ENCODE measurements at regions not wholly inside any gene's neighbourhood (a gene's known extent, or its start where the extent isn't known, plus 50 kb on each side); places are given as distances from the start of the nearest gene placed in this dataset.

DNA sequence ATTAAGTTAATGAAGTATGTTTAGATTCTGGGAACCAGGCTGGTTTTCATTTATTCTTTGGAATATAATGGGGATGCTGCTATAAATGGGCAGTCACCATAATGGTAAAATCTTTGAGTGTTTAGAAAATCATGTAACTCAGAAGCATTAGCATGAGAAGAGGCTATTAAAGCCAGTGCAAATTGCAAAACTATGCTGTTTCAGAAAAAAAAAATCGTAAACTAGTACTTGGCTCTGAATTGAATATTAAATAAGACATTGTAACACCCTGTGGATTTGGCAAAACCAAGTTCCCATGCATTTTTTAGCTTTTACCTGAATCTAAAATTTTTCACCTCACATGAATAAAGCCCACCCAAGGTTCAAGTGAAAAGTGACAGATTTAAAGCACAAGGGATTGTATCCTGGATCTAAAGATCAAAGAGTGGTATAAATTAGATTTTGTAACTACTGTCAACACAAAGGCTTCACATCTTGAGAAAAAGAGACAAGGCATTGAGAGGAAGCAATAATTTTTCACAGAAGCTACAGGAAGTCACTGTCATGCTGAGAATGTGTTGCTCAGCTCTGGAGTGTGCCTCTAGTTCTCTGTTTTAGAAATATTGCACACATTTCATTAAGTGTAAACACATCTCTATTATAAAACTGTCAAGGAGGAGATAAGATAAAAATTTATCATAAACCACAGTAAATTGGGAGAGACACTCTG lies 142.2 kb downstream of the ABCA8 start:
- DNase-seq, result no peak

DNA sequence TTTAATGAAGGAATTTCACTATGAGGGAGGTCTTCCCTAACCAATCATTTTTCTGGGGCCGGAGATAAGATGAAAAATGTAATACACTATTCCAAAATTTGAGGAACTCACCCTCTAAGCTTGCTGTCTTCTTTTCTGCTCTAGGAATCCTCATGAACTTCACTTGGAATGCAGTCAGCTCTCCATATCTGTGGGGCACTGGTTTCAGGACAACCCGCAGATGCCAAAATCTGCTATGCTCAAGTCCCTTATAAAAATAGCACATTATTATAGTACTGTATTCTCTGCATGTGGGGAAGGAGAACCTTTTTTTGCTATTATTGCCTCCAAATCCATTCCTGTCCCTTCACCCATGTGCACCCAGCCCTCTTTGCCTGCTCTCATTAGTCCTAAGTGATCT lies 146.0 kb downstream of the ABCA8 start:
- DNase-seq, result no peak

DNA sequence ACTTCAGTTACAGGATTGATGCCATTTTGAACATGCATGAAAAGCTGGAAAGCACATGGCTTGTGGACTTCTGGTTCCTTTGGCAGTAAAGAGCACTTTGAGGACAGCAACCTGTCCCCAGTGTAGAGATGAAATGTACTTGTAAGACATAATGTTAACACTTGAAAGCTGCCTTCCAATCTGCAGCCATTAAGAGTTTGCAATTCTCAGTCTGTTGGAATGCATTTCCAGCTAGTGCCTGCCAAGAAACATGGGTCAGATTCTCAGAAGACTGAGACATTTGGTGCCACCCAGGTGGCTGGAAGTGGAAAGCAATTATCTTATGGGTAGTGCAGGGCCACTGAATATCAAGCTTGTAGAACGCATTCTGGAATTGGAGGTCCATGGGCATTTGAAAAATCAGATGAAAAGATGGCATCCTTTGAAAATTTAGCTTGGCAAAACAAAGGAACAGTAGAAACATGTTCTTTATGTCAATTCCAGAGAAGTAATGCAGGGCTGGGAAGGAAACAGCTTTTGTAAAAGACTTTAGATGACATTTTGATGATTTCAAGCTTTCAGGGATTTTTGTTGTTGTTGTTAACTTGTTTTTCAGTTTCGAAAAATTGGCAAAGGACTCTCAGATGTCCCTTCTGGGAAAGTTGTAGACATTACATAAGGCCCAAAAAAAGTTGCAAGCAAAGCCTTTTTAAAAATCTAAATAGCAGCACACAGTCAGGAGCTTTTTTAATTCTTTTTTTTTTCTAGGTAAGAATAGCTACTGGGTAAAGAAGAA lies 147.0 kb downstream of the ABCA8 start:
- DNase-seq, result no peak

DNA sequence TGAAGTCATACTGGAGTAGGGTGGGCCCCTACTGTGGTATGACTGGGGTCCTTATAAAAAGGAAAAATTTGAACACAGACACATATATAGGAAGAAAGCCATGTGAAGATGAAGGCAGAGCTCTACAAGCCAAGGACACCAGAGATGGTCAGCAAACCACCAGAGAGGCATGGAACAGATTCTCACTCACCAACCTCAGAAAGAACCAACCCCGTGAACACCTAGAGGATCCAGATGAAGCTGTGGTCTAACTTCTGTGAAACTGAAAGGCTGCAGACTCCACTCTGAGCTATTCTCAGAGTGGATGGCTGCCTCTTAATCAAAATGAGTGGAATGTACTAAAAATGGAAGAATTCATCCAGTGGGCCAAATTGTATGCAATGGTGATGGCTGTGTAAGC lies 149.6 kb downstream of the ABCA8 start:
- no peak for DNase-seq

DNA sequence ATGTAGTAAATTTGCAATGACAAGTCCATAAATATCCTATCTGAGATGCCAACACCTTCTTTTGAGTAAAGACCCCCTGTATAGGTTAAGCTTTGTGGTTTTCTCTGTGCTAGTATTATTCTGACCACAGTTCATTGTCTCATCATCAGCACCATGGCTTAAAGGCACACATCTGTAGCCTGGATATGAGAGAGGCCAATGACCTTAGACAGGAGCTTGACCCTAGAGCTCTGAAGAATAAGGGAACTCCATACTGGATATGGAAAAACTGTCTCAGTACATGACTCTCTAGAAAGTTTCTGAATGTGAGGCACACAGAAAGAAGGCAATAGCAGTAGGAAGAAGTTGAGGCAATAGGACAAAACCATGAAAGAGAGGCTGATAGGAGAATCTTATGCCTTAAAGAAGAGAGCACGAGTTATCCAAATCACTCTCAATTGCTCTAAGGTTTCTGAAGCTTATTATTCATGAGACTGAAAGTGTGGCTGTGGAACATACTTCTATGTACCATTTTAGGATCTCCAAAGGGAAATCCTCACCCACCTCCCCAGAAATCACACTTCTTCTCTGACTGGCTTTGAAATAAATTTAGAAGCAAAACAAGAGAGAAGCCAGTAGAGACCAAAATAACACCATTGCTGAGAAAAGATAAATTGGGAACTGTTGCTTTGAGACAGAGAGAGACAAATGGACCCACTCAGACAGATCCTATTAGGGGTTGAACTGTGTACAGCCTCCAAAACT lies 150.2 kb downstream of the ABCA8 start:
- DNase-seq, result no peak

DNA sequence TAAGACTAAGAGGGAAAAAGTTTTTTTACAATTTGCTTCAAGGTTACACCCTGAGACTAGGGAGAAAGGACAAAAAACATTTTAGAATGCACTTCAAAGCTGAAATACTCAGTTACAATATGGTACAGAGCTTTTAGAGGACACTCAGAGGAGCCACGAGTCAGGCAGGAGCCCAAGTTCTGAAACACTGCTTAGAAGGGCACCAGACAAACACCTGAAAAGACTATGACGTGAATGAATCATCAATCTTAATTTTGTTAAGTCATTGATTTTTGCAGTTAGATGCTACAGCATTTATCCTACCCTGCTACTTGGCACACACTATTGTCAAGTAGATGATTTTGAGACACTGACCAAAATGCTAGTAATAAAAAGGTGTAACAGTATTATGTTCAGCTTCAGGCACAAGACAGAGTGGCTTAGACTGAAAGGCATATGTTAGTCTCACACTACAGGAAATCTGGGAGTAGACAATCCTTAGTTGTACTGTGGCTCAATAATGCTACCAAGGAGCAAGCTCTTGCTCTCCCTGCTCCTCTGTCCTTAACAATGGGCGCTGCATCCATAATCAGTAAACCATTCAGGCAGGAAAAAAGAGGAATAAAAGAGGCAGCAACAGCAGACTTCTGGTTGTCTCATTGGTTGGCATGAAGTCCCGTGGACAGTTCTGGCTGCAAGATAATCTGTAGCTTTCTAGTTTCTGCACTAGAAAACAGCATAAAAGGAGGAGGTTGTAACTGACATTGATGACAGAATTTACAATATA lies 151.8 kb downstream of the ABCA8 start:
- no peak for DNase-seq

DNA sequence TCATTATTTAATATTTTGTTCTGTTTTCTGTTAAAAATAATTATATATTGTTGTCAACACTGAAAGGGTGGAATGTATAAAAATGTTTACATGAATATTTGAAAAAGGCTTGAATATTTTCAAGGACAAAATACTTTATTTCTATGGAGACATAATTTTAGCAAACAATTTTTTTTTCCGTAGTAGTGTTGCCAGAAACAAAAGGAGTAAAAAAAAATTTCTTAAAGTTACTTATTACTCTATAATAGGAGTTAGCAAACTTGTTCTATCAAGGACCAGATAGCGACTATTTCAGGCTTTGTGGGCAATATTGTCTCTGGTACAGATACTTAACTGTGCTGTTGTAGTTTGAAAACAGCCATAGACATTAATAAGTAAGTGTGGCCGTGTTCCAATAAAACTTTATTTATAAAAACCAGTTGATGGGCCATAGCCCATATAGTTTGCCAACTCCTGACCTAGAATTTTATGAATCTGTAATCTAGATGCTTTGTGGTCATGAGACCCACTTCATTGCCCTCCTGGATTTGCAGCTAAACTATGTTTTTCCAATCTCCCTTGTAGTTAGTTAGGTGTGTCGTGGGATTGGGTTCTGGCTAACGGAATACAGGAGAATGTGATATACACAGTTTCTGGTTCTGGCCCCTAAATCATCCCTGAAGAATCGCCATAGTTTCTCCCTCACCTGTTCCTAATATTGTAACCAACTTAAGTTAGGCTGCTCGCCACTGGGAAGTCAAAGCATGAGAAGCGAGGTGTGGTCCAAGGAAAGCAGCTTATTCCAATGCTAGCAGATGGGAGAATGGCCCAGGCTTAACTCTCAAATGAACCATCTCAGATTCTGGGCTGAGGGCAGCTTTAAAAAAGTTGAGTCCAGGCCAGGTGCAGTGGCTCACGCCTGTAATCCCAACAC lies 153.6 kb downstream of the ABCA8 start:
- no peak for DNase-seq

DNA sequence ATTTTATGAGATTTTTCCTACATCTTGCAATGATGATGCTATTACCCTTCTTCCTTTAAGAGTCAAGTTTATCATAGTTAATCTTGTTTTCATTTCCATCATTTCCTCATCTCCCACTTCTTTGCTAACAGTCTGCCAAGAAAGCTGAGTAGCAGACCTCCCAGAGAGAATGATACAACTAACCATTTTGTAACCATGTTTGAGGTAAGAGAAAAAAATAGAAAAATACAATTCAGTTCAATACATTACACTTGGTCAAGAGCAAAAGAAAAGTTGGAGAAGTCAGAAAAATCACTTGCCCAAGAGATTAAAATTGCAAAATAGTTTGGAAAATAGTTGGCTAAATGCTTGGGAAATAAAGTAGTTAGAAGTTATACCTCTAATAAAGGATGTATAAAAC lies 154.4 kb downstream of the ABCA8 start:
- DNase-seq, result no peak

DNA sequence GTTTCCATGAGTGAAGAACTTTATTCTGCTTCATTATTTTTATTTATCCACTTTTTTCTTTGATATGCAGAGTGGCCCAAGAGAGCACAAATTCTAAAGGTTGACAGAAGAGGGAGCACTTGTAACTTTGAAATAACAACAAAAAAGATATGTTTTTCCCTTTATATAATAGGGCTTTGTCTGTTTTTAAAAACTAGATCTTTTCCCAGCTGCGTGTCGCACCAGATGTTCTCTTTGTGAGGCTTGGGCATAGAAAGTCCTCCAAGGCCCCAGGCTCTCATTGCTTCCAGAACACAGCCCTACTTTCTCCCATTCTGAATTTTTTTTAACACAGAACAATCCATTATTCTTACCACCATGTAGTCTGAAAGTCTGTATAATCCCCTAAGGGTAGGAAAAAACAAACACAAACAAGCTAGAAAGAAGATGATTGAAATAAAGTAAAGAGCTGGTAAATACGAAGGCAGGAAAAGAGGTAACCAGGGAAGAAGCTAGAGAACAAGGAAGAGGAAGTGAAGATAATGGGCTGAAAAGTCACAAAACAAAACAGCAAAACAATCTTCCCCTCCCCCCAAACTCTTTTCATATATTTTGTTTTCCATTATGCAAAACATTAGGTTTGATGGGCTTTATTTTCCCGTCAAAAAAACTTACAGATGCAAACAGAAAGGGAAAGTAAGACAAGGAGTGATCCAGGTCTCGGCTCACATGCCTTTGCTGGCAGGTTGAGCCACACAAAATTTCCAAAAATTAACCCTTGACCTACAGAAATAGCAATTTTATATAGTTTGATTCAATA lies 160.4 kb downstream of the ABCA8 start:
- DNase-seq, result no peak

DNA sequence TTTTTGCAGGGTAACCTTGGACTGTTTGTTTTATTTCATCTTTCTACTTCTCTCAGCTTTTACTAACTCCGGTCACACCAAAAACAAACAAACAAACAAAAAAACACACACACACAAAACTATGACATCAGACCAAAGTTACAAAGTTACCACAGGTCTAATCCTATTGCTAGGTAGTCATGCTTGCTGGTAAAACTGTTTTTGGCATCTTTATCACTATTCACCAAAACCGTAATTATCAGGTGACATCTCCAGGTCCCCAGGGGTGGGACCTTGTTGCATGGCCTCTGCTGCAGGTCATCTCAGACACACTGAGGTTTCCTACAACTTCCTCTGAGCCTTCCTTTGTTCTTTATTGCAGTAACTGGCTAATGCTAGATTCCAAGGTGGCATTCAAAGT lies 162.3 kb downstream of the ABCA8 start:
- no peak for DNase-seq

DNA sequence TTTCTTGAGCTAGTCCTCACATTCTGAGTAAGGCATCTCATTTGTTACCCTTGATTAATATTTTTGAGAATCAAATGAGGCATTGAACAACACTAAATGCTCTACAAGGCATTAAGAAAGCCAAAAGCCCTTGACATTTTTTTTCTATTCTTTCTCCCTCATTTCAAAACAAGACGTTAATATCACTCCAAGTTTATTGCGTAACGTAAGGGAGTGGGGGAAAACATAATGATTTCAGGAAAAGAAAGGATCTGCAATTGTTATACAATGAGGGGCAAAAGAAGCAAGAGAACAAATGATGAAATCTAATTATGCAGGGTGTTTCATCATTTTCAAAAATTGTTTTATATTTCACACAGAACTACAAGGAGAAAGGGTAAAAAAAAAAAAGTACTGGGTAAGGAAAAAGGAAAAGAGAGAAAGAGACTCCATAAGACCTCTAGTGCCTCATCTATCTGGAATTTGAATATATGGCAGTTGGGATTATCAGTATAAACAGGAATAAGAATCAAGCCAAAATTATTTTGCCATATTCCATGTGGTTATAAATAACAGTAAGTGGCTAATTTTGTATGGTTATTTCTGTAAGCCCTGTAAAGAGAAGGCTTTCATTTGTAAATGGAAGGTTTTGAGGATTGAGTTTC lies 163.0 kb downstream of the ABCA8 start:
- no peak for DNase-seq

DNA sequence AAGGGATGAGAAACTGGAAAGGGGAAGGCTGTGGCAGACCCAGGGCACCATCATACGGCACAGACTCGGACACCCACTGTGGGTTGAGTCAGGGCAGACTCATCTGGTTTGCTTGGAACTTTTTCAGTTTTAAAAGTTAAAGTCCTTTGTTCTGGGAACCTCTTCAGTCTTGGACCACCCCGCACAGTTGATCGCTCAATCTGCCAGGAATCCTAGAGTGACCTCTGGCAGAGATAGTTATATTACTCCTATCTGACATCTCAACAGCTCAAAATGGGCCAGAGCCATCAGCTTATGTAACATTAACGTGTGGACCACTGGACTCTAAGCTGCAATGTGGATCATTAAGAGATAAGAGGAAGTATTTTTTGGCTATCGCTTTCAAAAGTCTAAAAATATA lies 164.3 kb downstream of the ABCA8 start:
- DNase-seq, result no peak

DNA sequence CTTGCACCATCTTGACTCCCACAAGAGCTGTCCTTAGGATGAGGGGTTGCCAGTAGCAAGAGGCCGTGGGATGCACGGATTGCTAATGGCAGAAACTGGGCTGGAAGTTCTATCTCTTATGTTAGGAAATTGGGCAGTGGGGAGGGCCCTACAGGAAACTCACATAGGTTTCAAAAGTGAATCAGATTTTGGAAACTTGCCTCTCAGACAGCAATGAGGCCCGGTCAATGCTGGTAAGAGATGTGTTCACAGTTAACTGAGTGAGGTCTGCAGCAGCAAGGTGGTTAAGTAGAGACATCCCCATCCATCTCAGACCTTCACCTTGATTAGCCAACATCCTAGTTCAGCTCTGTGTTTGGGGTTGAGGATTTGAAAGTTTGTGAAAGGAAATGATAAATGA lies 164.7 kb downstream of the ABCA8 start:
- DNase-seq, result no peak

DNA sequence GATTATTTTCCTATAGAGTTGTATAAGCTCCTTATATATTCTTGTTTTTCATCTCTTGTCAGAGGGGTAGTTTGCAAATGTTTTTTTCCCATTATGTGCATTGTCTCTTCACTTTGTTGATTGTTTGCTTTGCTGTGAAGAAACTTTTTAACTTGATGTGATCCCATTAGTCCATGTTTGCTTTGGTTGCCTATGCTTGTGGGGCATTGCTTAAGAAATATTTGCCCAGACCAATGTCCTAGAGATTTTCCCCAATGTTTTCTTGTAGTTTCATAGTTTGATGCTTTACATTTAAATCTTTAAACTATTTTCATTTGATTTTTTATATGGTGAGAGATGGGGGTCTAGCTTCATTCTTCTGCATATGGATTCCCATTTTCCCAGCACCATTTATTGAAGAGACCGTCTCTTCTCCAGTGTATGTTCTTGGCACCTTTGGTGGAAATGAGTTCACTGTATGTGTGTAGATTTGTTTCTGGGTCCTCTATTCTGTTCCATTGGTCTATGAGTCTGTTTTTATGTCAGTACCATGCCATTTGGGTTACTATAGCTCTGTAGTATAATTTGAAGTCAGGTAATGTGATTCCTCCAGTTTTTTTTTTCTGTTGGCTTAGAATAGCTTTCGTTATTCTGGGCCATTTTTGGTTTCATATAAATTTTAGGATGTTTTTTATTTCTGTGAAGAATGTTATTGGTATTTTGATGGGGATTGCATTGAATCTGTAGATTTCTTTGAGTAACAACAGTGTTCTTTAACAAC lies 165.8 kb downstream of the ABCA8 start:
- no peak for DNase-seq

DNA sequence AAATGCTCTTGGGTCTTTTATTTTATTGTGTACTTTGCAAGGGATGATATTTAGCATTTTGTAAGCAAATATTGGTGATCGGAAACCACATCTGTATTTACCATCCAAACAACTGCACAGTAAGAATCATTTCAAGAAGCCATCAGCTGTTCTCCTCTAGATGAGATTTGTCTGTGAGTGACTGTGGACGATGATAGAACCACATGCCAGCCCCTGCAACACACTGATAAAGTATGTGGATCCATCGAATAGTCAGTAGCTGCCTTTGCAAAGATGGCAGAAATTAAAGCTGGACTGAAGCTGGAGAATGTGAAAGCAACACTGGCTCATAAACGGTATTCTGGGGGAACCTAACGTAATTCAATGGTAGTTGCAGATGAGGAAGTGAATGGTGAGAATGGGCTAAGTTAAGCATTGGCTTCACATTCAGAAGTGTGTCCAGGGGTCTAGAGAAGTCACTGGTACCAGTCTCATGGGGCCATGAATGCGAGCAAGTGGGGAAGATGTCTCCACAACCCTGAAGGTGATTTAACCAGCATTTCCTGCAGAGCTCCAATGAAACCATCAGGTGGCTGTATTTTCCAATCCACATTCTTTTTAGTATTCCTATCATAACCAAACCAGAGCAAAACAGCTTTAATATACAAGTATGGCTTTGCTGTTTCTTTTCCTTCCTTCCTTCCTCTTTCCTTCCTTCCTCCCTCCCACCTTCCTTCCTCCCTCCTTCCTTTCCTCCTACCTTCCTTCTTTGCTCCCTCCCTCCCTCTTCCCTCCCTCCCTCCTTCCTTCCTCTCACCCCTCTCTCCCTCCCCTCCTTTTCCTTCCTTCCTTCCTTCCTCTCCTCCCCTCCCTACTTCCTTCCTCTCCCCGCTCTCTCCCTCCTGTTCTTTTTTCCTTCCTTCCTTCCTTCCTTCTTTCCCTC lies 169.4 kb downstream of the ABCA8 start:
- no peak for DNase-seq

DNA sequence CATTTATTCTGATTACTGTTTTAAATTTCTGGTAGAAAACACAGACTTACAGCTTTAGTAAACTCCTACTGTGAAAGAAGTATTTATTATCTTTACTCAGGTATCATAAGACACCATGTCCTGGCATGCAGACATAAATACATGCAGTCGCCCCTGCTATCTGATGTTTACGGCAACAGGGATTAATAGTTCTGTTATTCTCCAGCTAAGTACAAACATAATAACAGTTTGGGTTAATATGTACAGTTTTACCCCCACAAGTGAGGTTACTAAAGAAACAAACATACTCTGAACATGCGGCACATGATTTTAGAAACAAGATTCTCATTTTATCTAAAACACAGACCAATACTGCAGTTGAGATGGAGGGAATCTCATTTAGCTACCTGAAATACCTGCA lies 170.8 kb downstream of the ABCA8 start:
- DNase-seq, result no peak

DNA sequence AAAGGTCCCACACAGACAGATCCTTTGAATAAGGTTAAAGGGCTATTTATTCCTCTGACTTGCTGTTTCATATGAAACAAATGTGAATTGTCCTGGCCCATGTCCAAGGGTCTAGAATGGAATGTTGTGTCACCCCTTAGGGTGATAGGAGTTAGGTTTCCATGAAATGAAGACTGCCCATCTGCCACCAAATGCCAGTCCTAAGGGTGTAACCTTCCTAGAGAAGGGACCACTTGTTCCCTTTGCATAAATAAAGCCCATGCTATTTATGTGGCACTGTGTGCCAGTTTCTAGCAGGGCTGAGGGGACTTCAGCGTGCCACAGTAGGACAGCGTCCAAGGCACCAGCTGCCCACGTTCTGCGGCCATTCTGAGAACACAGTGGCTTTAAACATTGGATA lies 171.3 kb downstream of the ABCA8 start:
- no peak for DNase-seq

DNA sequence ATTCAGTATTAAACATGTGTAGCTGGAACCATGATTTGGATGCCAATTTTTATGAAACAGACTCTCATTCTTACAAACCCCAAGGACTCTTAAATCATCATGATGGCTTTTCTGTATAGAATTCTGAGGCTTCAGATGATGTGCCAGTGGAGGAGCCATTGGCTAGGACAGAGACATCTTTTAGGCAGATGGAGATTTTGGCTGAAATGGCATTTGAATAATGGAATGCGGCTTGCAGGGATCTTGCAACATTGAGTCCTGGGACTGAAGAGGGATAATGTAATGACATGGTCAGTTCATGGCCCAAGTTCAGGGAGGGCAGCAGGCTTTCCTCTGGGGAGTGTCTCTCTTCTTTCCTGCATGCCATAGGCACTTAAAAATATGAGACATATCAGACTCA lies 172.4 kb downstream of the ABCA8 start:
- DNase-seq, result no peak

DNA sequence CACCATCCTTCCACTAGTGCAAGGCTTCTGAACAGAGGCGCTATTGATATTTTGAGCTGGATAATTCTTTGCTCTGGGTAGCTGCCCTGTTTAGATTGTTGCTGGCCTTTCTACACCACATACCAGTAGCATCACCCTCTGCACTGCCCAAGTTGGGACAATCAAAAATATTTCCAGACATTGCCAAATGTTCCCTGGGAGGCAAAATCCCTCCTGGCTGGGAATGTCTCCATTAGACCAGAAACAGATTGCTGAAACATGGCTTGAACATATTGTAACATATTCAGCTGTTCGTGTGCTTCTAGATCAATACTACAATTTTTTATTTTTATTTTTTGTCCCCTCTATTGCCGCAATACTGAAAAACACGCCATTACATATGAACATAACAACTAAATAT lies 174.6 kb downstream of the ABCA8 start:
- DNase-seq, result no peak
